OCI-LY3 (cell line): ENCODE measurements at regions not wholly inside any gene's neighbourhood (a gene's known extent, or its start where the extent isn't known, plus 50 kb on each side); places are given as distances from the start of the nearest gene placed in this dataset.

Experiments used
- H2AFZ ChIP-seq: fragments of 200-600, 300-600 bp; shearing (Covaris generic); 2 replicates; pipeline ENCODE4 v1.6.0; 2014; ENCODE audit warnings: antibody characterized with exemption, low read depth, low read length
- H3K27ac ChIP-seq: fragments of 200-600, 300-600 bp; sonication (generic); 2 replicates; pipeline ENCODE4 v1.5.1; 2014; ENCODE audit warnings: mild to moderate bottlenecking, low read length, moderate library complexity, mixed read lengths
- H3K27me3 ChIP-seq: fragments of 200-600, 300-600 bp; sonication (generic); 2 replicates; pipeline ENCODE4 v1.6.1; 2014; ENCODE audit warnings: low read depth, low read length, mixed read lengths
- H3K36me3 ChIP-seq: fragments of 200-600, 300-600 bp; sonication (generic); replicated peaks from 2 replicates; pipeline ENCODE3; 2014; ENCODE audit warnings: low read depth, low read length, mixed read lengths
- H3K4me1 ChIP-seq: fragments of 300-600, 200-600 bp; sonication (generic); 2 replicates; pipeline ENCODE4 v1.6.1; 2014; ENCODE audit warnings: low read length, mixed read lengths
- H3K4me2 ChIP-seq: fragments of 200-600, 300-600 bp; sonication (generic); 2 replicates; pipeline ENCODE4 v1.6.1; 2014; ENCODE audit warnings: low read length, mixed read lengths
- H3K4me3 ChIP-seq: fragments of 300-600, 200-600 bp; sonication (generic); 2 replicates; pipeline ENCODE4 v1.5.1; 2014; ENCODE audit warnings: antibody characterized with exemption, mild to moderate bottlenecking, low read length, moderate library complexity
- H3K79me2 ChIP-seq: fragments of 300-600, 200-600 bp; shearing (Covaris generic); 2 replicates; pipeline ENCODE4 v1.6.1; 2014; ENCODE audit warnings: mild to moderate bottlenecking, low read length, mixed read lengths
- H3K9ac ChIP-seq: fragments of 300-600, 200-600 bp; shearing (Covaris generic); 2 replicates; pipeline ENCODE4 v1.6.0; 2014; ENCODE audit warnings: mild to moderate bottlenecking, low read length, moderate library complexity
- H3K9me3 ChIP-seq: fragments of 200-600, 300-600 bp; shearing (Covaris generic); 2 replicates; pipeline ENCODE4 v1.6.1; 2014; ENCODE audit warnings: low read length, mixed read lengths; ENCODE audit not compliant: insufficient read depth
- H4K20me1 ChIP-seq: fragments of 200-600, 300-600 bp; sonication (generic); 2 replicates; pipeline ENCODE4 v1.6.1; 2016; ENCODE audit warnings: low read length, mixed read lengths; ENCODE audit not compliant: insufficient read depth
- EZH2phosphoT487 ChIP-seq: fragments of 200-600 bp; shearing (Covaris generic); IDR thresholded peaks from 2 replicates; pipeline ENCODE4 v1.6.1; 2018; ENCODE audit warnings: antibody characterized with exemption, mixed run types, low read depth
- TF ChIP-seq, protein P1 (sequence below): fragments of 200-600, 300-600 bp; sonication (generic); IDR thresholded peaks from 2 replicates; pipeline ENCODE4 v1.5.1; 2014; ENCODE audit warnings: antibody characterized with exemption, low read length, low read depth

DNA sequence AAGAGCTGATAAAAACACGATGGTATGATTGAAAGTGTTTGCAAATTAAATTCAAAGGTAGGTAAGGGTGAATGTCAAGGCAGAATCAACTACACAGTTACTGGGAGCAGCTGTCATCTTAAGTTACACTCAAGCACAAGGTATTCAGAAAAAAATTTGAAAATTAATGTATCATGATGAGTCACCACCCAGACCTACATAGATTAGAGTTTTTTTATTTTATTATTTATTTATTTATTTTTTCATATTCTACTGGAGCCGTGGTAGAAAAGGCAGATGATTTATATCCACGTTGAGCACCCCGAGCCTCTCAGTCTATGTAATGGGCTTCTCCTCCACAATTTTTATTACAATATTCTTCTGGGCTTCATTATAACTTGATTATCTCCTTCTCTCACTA lies 728.9 kb upstream of the ARGLU1 start:
- H3K4me1 ChIP-seq, result no peaks in the 10 kb centered on the region
- no peaks in the 10 kb centered on the region for H3K27me3 ChIP-seq
- no peak overlapping the region for H3K4me3 ChIP-seq
- H3K9me3 ChIP-seq, result no peaks in the 10 kb centered on the region
- H3K27ac ChIP-seq, result no peak overlapping the region
- H2AFZ ChIP-seq, result no peak overlapping the region
- no peaks in the 10 kb centered on the region for H3K36me3 ChIP-seq
- H3K9ac ChIP-seq, result no peak overlapping the region
- H4K20me1 ChIP-seq, result no peaks in the 10 kb centered on the region
- no peak overlapping the region for H3K4me2 ChIP-seq
- H3K79me2 ChIP-seq, result no peaks in the 10 kb centered on the region
- no peak for TF ChIP-seq EZH2phosphoT487
- TF ChIP-seq, protein P1, sequence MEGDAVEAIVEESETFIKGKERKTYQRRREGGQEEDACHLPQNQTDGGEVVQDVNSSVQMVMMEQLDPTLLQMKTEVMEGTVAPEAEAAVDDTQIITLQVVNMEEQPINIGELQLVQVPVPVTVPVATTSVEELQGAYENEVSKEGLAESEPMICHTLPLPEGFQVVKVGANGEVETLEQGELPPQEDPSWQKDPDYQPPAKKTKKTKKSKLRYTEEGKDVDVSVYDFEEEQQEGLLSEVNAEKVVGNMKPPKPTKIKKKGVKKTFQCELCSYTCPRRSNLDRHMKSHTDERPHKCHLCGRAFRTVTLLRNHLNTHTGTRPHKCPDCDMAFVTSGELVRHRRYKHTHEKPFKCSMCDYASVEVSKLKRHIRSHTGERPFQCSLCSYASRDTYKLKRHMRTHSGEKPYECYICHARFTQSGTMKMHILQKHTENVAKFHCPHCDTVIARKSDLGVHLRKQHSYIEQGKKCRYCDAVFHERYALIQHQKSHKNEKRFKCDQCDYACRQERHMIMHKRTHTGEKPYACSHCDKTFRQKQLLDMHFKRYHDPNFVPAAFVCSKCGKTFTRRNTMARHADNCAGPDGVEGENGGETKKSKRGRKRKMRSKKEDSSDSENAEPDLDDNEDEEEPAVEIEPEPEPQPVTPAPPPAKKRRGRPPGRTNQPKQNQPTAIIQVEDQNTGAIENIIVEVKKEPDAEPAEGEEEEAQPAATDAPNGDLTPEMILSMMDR, result no peak

DNA sequence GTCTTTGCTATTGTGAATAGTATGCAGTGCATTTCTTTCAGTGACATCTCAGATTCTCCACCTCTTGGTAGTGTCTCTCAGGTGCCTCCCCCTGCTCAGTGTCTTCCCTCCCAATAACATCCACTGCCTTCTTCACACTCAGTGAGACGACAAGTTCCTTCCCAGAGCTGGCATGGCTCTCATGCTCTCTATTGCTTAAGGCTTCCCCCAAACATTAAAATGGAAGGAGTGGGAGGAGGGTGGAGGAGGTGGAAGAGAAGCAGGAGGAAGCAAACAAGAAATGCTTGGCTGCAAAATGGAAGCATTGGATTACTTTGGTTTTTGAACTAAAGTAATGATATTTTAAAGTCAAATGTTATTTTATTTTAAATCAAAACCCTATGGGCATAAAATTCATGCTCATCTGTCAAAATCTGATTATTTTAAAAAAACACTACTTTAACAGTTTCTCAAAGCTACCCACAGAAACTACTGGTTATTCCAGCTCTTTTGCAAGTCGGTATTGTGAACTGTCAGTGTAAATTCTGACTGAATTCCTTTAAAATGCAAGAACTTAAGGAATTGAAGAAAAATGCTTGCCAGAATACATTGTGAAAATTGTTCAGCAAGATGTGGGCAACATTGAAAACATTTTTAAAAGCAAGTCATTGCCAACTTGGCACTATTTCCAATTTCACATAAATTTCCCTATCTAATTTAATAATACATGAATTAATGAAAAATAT lies 727.6 kb upstream of the ARGLU1 start:
- H3K9me3 ChIP-seq, result no peaks in the 10 kb centered on the region
- no peak overlapping the region for H2AFZ ChIP-seq
- H3K36me3 ChIP-seq, result no peaks in the 10 kb centered on the region
- no peaks in the 10 kb centered on the region for H3K4me1 ChIP-seq
- TF ChIP-seq, protein P1, result no peak
- TF ChIP-seq EZH2phosphoT487, result no peak
- H3K79me2 ChIP-seq, result no peaks in the 10 kb centered on the region
- H3K4me2 ChIP-seq, result no peak overlapping the region
- H4K20me1 ChIP-seq, result no peaks in the 10 kb centered on the region
- no peak overlapping the region for H3K27ac ChIP-seq
- H3K27me3 ChIP-seq, result no peaks in the 10 kb centered on the region
- no peak overlapping the region for H3K9ac ChIP-seq
- H3K4me3 ChIP-seq, result no peak overlapping the region

DNA sequence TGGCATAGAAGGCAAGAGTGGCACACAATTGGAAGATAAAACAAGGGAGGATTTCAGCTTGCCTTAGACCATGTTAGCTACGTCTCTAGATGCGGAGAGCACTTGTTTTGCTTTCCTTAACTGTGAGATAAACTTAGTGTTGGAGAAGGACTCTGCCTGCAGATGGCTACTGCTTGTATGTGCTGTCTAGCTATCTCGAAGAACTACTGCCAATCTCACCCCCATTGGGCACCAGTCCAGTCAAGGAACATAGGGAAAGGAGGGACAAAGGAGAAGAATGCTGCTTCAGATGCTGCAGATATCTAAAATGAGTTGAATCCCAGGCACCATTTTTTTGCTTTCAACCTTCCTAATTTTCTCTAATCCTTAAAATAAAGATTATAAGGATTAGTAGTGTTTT lies 726.0 kb upstream of the ARGLU1 start:
- Histone ChIP-seq H3K4me1 (no peaks in the 10 kb centered on the region), H3K27me3 (no peaks in the 10 kb centered on the region), H2AFZ (no peak overlapping the region), H3K4me3 (no peak overlapping the region), H3K27ac (no peak overlapping the region), H3K36me3 (no peaks in the 10 kb centered on the region), H4K20me1 (no peaks in the 10 kb centered on the region), H3K4me2 (no peak overlapping the region), H3K9me3 (no peaks in the 10 kb centered on the region), H3K79me2 (no peaks in the 10 kb centered on the region), H3K9ac (no peak overlapping the region)
- TF ChIP-seq, protein P1, result no peak
- TF ChIP-seq EZH2phosphoT487, result no peak

DNA sequence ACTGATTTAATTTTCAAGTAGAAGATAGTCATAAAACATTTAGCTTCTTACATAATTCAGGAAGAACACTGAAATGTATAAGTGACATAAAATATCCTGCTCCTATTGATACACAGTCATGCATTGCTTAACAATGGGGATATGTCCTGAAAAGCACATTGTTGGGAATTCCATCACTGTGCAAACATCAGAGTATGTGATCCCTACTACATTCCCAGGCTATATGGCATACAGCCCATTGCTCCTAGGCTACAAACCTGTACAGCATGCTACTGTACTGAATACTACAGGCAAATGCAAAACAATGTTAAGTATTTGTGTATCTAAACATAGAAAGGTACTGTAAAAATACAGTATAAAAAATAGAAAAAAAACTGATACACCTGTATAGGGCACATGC lies 723.9 kb upstream of the ARGLU1 start:
- TF ChIP-seq EZH2phosphoT487, result no peak
- TF ChIP-seq, protein P1, result no peak
- H3K79me2 ChIP-seq, result no peaks in the 10 kb centered on the region
- H3K4me2 ChIP-seq, result no peak overlapping the region
- H3K9me3 ChIP-seq, result no peaks in the 10 kb centered on the region
- no peak overlapping the region for H3K4me3 ChIP-seq
- H3K36me3 ChIP-seq, result no peaks in the 10 kb centered on the region
- no peak overlapping the region for H3K9ac ChIP-seq
- no peaks in the 10 kb centered on the region for H4K20me1 ChIP-seq
- H3K27me3 ChIP-seq, result no peaks in the 10 kb centered on the region
- H3K27ac ChIP-seq, result no peak overlapping the region
- no peaks in the 10 kb centered on the region for H3K4me1 ChIP-seq
- no peak overlapping the region for H2AFZ ChIP-seq
